Kidney tubule cell (primary cell): ENCODE measurements at regions not wholly inside any gene's neighbourhood (a gene's known extent, or its start where the extent isn't known, plus 50 kb on each side); places are given as distances from the start of the nearest gene placed in this dataset.

Experiments used
- DNase-seq: peaks from one replicate; pipeline ENCODE4 v3.0.0-alpha.2; 2018; ENCODE audit warnings: low spot score

DNA sequence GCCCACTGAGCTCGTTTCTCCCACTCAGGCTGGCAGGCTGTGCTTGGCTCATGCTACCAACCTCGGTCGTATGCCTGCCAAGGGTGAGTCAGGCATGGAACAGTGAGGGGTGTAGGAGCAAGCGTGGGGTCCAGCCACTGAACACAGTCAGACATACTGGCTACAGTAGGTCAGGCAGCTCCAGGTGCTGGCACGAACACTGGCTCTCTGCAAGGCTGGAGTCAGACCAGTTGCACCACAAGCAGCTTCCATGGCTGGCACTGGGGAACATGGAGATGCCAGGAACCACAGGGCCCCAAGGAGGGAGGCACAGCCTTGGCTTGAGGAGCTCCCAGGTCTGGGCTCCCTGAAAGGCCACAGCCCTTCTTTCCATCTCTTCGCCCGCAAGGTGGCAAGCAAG is 410.7 kb upstream of the KIRREL3 start:
- DNase-seq = no peak

DNA sequence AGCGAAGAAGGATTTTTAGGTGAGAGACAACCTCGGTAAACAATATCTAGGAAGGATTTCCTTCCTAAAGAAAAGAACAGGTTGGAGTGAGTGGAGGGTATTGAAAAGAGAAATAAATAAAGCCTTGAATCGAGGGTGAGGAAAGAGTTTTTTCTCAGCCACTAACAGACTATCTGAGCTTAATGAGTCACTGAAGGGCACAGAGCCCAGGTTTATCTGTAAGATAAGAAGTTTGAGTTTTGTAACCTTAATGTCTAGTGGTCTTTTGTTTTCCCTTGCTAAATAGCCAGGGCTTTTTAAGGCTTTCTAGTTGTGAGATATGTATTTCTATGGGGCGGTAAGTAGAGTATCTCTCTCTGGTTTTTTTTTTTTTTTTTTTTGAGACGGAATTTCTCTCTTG is 394.5 kb upstream of the KIRREL3 start:
- DNase-seq = no peak

- no peak for DNase-seq
These were observed 393.0 kb upstream of the KIRREL3 start for GRCh38 chr11:127393460-127393997.

DNA sequence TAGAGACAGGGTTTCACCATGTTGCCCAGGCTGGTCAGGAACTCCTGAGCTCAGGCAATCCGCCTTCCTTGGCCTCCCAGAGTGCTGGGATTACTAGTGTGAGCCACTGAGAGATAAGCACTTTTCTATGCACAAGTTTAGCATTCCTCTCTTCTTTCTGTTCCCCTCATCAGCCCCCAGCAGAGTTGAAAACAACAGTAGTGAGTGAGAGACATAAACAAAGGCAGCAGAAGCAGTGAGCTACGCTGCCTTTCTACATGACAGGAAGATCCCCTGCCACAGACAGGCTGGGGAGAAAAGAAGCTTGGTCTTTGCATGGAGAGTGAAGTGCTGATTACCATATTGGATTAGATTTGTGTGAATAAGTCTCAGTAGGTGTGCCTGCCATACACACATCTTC is 392.0 kb upstream of the KIRREL3 start:
- DNase-seq = no peak

GRCh38 chr11:127390465-127390864 is 389.9 kb upstream of the KIRREL3 start:
- DNase-seq = no peak

- DNase-seq = no peak
These were observed 384.5 kb upstream of the KIRREL3 start for GRCh38 chr11:127385071-127385470.

DNA sequence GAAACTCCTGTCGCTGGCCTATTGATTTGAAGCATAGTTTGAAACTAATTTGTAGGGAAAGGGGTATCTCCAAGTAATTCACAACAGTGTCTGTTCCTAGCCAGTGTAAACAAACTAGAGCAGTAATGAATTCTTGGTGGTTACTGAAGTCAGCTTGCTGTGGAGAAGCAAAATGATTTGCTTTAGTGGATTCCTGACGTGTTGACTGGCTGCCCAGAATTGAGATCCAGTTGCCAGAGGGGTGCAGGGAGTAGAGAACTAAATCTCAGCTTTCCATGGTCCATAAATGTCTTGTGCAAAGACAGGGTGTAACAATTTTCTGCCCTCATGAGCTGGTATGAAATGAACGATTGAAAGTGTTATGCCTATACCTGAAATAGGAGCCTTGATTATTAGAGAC is 382.5 kb upstream of the KIRREL3 start:
- no peak for DNase-seq

DNA sequence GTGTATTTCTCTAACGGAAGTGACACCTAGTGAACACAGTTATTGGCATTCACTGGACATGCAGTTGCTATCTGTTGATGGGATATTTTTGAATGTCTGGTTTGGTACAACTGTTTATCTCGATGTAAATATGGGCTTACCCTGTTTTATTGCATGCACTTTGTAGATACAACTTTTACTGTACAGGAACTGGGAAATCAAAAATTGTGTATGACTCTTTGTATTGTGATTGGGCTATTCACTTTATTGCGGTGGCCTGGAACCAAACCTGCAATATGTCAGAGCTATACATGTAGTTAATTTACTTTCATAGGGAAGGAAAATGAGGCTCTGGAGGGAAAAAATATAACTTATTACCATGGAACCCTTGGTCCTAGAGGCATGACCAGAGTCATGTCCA is 380.7 kb upstream of the KIRREL3 start:
- DNase-seq = no peak

- DNase-seq = no peak
These were observed 379.1 kb upstream of the KIRREL3 start for GRCh38 chr11:127379686-127380085.

DNA sequence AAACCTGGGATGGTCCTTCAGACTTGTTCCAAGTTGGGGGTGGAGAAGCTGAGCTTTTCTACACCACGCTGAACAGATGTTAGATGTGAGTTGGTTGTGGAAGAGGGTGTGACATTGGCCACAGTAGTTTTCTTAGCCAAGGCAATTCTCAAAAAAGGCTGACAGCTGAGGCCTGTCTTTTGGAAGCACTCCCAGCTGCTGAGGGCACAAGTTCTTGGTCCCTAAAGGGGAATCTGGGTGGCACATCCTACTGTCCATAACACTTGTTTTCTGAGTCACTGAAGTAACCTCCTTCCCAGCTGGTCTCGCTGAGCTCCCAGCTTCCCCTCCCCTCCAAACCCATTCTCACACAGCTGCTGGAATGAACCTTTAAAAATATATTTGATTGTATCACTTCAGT is 375.7 kb upstream of the KIRREL3 start:
- DNase-seq = no peak

DNA sequence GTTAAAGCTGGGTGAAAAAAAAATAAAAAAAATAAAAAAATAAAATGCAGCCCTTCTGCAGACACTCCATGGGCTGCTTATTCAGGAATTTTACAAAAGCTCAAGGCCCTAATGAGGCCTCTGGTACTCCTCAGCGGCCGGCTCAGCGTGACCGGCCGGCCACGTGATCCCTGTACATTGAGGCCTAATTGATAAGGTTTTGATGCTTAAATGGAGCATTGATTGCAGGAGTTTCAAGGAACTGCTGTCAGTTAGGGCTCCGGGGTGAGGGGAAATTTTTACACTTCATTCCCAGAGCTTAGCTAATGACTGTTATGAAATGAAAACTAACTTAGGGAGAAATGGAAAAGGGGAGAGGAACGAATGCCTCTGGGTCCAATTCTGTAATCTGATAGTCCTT is 368.8 kb upstream of the KIRREL3 start:
- DNase-seq = no peak

GRCh38 chr11:127362754-127363308 is 362.3 kb upstream of the KIRREL3 start:
- no peak for DNase-seq

DNA sequence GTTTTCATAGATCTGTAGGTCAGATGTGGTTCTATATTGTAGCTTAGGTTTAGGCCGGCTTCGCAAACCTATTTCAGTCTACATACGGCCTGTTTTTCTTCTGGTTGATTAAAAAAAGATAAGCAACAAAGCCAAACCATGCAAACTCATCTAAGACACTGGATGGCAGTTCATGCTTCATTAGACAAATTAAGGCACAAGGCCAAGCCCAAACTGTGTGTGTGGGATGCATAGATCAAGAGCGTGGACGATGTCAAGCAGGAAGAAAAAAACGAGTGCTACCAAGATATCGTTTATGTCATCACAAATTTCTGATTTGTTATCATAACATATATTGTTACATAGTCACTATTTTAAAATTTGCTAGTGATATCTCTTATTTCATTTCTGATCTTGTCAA is 357.6 kb upstream of the KIRREL3 start:
- no peak for DNase-seq

GRCh38 chr11:127350476-127350875 is 349.9 kb upstream of the KIRREL3 start:
- DNase-seq = no peak

DNA sequence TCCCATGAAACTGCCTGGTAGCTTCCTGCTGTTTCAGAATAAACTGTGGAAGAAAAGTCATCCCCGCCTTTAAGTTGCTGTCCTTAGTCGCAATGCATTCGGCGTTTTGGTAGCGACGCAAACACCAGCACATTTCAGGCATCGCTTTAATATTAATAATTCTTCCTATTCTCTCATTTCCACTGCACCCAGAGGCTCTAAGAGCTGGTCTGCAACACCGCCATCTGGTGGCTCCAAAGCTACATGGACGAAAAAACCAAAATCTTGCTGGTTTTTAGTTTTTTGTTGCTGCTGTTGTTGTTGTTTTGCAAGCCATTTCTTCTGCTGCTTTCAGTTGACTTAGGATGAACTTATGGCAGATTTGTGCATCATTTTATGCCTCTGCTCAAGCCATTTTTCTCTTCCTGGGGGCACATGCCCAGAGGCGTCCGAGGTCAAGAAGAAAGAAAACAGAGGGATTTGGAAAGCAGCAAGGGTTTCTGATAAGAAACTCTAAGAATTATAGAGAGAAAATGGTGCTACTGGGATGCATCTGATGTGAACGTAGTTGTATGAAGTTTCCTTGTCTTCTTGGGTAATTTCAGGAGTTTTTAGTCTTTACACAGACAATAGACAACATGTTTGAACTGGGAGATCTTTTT is 345.4 kb upstream of the KIRREL3 start:
- peak; percentile 26 for DNase-seq

DNA sequence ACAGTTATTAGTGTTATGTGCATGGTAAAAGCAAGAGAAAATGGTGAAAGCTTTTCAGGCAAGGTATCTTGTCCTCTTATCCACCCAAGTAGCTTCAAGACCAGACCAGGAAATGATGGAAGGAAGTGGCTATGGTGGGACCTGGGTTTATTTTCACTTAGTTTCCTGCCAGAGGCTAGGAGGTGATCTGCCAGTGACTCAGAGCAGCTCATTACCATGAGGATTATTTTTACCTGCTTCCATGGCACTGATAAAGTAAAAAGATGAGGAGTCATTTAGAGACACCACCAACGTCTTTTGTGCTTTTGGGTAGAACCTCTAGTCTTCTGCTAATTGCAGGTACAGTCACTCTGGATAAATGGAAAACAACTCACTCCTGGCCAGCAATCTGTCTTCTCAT is 339.9 kb upstream of the KIRREL3 start:
- peak; percentile 42 for DNase-seq

GRCh38 chr11:127339376-127339775 is 338.8 kb upstream of the KIRREL3 start:
- no peak for DNase-seq

GRCh38 chr11:127338380-127339259 is 338.1 kb upstream of the KIRREL3 start:
- peak; percentile 35 for DNase-seq

DNA sequence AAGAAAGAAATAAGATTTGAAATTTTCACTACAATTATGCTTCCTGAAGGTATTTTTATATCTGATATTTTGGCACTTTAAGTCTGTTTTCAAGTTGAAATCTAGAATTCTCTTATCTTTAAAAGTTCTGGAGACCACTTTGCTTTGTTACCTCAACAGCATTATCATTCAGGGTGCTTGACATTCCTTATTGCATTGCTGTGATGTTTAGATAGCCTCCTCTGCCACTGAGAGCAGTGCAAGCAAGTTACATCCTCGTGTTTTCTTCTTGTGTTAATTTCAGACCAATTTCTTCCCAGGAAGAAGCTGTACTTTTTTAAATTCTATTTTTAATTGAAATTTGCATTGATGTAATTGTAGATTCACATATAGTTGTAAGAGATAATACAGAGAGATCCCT is 333.9 kb upstream of the KIRREL3 start:
- no peak for DNase-seq

DNA sequence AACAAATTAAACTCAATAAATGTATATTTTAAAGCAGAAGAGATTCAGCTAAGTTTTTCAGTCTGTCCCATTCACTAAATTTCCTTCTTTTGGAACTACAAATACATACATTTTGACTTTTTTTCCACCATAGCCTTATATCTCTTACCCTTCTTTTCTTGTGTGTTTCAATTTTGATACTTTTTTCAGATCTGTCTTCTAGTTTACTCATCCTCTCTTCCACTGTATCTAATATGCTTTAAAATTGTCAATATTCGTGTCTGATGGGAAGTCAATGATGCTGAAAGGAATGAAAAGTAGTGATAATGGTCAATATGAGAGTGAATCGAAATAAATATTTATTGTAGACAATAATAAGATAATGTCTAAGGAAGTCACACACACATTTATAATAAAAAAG is 332.3 kb upstream of the KIRREL3 start:
- DNase-seq = no peak

DNA sequence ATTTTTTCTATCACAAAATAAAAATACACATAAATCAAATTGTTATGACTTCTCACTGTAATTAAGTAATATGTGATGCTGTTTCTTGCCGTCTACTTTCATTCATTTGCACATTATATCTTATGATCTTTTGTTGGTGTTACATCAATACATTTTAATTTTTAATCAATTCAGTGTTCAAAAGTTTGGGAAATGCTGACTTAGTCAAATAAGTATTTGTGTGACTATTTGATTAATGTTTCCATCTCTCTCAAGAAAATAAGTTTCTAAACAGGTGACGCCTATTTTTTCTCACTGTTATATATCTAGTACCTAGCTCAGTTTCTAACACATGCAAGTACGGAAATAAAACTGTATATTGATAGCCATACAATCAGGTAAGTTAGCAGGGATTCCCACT is 329.5 kb upstream of the KIRREL3 start:
- DNase-seq = no peak

DNA sequence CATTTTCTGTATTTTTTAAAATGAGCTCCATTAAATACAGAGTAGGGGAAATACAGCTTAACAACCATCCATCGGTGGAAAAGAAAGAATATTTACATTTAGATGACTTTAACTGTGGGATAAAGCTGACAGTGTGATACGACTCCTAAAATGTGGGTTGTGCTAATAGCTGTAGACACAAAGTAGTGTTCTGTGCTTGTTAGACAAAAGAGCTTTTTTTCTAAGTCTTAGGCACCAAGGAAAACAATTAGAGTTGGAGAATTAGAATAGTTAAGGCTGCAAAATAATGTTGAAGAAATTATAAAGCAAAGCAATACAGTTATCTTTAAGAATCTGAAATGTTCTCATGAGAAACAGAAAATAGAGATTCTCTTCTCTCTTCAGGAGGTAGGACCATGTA is 307.7 kb upstream of the KIRREL3 start:
- no peak for DNase-seq

DNA sequence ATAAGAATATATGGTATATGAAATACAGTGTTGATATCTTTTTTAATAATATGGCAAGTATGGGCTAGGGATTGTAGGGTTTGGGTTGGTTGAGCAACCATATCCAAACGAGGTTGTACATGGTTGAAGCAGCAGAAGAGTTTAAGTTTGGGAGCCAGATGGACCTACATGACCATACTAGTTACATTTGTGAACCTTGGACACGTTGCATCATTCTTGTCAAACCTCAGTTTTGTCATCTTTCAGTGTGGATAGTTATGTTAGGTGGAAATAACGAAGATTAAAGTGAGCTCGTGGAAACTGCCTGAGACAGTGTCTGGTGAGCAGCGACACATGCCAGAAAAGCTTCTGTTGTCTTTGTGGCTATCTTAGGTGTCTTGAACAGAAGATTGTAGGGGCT is 307.1 kb upstream of the KIRREL3 start:
- no peak for DNase-seq
